Lower leg skin (tissue), 4 donors: ENCODE measurements at regions not wholly inside any gene's neighbourhood (a gene's known extent, or its start where the extent isn't known, plus 50 kb on each side); places are given as distances from the start of the nearest gene placed in this dataset.
"Not testable (repeated sequence)": the region's sequence is repeated elsewhere in the genome, so short reads cannot be mapped to it uniquely, and the experiment has no call there.

Experiments
- DNase-seq, 2 donors: peaks; one replicate each; pipeline ENCODE4 v3.0.0-alpha.2; 2019; ENCODE audit warnings: low spot score in 2 of 2
- H3K4me3 ChIP-seq: fragments of 200-600 bp; sonication (generic); 2 replicates; pipeline ENCODE4 v1.5.1; 2017; ENCODE audit warnings: mild to moderate bottlenecking, low read depth; ENCODE audit not compliant: poor library complexity, severe bottlenecking
- POLR2A ChIP-seq, 2 donors: fragments of 450-650 bp; IDR thresholded peaks; one replicate each; pipeline ENCODE4 v1.6.1; 2016 to 2017; ENCODE audit warnings: antibody characterized with exemption in 2 of 2, mild to moderate bottlenecking in 1 of 2, moderate library complexity in 1 of 2
- WGBS, 2 donors: methylation state at CpG; one replicate each; pipeline ENCODE4 v1.1.5; 2018; 5-methylcytosine and 5-hydroxymethylcytosine counted together
- intact Hi-C: fragments of 100-400 bp; cut with DNase I; formaldehyde crosslinking; loops from one replicate; pipeline ENCODE4 v1.15.0; 2023; ENCODE audit warnings: low total_unique reads
- TF ChIP-seq, protein P1 (sequence below), 3 donors: fragments of 450-650 bp; IDR thresholded peaks; one replicate each; pipeline ENCODE4 v1.5.1; 2016; ENCODE audit warnings: antibody characterized with exemption in 3 of 3, mild to moderate bottlenecking in 3 of 3, moderate library complexity in 2 of 3

DNA sequence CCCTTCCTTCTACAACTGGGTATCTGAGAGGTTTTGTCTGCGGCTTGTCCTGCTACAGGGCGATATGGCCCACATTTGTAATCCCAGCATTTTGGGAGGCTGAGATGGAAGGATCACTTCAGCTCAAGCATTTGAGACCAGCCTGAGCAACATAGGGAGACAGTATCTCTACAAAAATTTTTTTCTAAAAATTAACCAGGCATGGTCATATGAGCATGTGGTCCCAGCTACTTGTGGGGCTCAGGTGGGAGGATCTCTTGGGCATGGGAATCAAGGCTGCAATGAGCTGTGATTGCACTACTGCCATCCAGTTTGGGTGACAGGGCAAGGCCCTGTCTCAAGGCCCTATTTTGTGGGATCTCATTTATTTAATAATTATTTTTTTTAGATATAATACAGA lies 420.6 kb upstream of the PABPC4L start:
- TF ChIP-seq, protein P1, sequence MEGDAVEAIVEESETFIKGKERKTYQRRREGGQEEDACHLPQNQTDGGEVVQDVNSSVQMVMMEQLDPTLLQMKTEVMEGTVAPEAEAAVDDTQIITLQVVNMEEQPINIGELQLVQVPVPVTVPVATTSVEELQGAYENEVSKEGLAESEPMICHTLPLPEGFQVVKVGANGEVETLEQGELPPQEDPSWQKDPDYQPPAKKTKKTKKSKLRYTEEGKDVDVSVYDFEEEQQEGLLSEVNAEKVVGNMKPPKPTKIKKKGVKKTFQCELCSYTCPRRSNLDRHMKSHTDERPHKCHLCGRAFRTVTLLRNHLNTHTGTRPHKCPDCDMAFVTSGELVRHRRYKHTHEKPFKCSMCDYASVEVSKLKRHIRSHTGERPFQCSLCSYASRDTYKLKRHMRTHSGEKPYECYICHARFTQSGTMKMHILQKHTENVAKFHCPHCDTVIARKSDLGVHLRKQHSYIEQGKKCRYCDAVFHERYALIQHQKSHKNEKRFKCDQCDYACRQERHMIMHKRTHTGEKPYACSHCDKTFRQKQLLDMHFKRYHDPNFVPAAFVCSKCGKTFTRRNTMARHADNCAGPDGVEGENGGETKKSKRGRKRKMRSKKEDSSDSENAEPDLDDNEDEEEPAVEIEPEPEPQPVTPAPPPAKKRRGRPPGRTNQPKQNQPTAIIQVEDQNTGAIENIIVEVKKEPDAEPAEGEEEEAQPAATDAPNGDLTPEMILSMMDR (IDR thresholded peaks at IDR 0.05): no peak
- no peak for TF ChIP-seq POLR2A (IDR thresholded peaks at IDR 0.05)
- H3K4me3 ChIP-seq: no peak overlapping the region
- 94 to 95% methylated on average over 2 of the region's 2 CpGs for WGBS, 2 donors
- intact Hi-C loops: no loop called here
- no peak for DNase-seq

DNA sequence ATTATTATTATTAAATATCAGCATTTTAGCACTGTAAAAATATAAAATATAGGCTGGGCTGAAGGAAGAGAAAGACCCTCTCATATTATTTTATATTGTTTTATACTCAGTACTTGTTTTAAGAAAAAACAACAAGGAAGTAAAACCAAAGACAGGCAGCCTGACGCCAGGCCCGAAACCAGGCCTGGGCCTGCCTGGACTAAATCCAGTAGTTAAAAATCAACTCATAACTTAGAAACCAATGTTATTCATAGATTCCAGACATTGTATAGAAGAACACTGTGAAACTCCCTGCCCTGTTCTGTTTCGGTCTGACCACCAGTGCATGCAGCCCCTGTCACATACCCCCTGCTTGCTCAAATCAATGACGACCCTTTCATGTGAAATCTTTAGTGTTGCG lies 420.1 kb upstream of the PABPC4L start:
- intact Hi-C loops, H3K4me3 ChIP-seq, DNase-seq: not testable (repeated sequence)
- 53 to 59% methylated on average over 5 of the region's 5 CpGs for WGBS, 2 donors

DNA sequence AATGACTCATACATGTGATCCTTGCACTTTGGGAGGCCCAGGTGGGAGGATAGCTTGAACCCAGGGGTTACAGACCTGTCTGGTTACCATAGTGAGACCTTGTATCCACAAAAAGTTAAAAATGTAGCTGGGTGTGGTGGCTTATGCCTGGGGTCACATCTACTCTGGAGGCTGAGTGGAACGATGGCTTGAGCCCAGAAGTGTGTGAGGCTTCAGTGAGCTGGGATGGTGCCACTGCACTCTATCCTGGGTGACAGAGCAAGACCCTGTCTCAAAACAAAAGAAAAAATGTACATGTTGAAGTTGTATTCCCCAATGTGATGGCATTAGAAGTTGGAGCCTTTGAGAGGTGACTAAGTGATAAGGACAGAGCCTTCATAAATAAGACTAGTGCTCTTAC lies 409.4 kb upstream of the PABPC4L start:
- intact Hi-C loops: no loop called here
- H3K4me3 ChIP-seq: no peak overlapping the region
- TF ChIP-seq, protein P1 (IDR thresholded peaks at IDR 0.05): no peak
- TF ChIP-seq POLR2A (IDR thresholded peaks at IDR 0.05): no peak
- WGBS, 2 donors: 38 to 44% methylated on average over 1 of the region's 1 CpG
- no peak for DNase-seq

DNA sequence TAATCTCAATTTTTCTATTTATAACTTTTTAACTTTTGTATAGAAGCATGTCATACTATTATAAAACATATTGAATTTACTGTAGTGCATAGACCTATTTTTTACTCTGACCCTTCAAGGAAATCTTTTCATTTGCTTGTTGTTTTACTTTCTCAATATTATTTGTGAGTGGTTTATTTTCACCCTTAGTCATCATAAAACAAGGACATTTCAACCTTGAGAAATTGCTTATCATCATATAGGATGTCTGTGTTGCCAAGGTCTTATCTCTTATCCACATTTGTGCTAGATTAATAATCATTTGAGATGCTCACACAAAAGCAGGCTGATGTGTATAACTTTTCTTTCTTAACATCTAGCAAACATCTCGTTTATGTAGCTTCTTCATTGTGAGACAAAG lies 408.6 kb upstream of the PABPC4L start:
- 56 to 68% methylated on average over 1 of the region's 1 CpG for WGBS, 2 donors
- H3K4me3 ChIP-seq: no peak overlapping the region
- DNase-seq: no peak
- intact Hi-C loops: no loop called here
- no peak for TF ChIP-seq POLR2A (IDR thresholded peaks at IDR 0.05)
- TF ChIP-seq, protein P1 (IDR thresholded peaks at IDR 0.05): no peak

DNA sequence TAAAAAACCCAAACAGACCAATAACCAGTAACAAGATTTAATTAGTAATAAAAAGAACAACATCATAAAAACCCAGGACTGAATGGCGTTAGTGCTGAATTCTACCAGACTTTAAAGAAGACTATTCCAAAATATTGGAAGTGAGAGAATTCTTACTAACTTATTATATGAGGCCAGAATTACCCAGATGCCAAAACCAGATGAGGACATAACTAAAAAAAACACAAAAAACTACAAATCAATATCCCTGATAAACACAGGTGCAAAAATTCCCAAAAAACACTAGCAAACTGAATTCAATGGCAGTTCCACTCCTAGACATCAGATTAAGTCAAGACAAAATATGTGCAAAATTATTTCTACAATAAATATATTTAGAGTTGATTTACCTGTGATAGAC lies 400.1 kb upstream of the PABPC4L start:
- no peak overlapping the region for H3K4me3 ChIP-seq
- WGBS, 2 donors: 78 to 83% methylated on average over 1 of the region's 1 CpG
- no peak for DNase-seq
- no peak for TF ChIP-seq POLR2A (IDR thresholded peaks at IDR 0.05)
- intact Hi-C loops: no loop called here

DNA sequence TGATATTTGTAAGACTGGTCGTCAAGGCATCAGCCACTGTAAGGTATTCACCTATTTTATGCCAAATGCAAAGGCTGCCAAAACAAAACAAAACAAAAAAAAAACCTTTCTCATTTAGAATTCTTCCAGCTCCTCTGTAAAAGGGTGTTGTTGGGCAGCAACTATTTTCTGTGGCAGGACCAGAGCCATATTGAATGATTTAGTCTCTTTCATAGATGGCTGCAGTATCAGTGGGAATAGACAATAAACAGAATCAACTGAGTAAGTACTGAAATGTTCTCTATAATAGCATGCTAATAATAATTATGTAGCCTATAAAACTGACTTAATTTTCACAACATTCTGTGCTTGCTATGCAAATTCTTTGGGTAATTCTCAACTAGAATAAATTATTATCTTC lies 389.7 kb upstream of the PABPC4L start:
- WGBS, 2 donors: 39 to 50% methylated on average over 1 of the region's 1 CpG
- no peak for TF ChIP-seq POLR2A (IDR thresholded peaks at IDR 0.05)
- intact Hi-C loops: no loop called here
- H3K4me3 ChIP-seq: no peak overlapping the region
- DNase-seq: no peak

DNA sequence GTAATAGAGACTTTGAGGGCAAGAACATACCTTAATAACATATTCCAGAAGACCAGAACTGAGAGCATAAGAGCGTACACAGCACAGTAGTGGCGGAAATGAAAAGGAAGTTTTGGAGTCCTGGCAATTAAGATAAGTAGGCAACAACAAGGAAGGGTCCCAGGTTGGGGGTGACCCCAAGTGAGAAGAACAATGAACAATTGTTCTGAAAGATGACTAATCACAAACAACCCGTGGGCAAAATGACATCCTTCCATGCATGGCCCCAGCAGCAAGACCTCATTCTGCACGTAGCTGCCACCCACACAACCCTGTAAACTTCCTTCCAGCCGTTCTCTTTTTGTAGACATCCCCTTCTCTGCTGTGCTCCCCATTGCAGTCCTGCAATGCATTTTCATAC lies 384.4 kb upstream of the PABPC4L start:
- WGBS, 2 donors: 60 to 66% methylated on average over 5 of the region's 5 CpGs
- TF ChIP-seq, protein P1 (IDR thresholded peaks at IDR 0.05): no peak
- DNase-seq: no peak
- no peak overlapping the region for H3K4me3 ChIP-seq
- intact Hi-C loops: no loop called here
